Cardiac muscle cell (in vitro differentiated cells and primary cell): ENCODE measurements at regions not wholly inside any gene's neighbourhood (a gene's known extent, or its start where the extent isn't known, plus 50 kb on each side); places are given as distances from the start of the nearest gene placed in this dataset.

Source experiments
- DNase-seq, 2 donors: peaks; one replicate each; pipeline versions ENCODE4 v3.0.0 to v3.0.0-alpha.2; 2010 to 2017; ENCODE audit warnings: low read depth in 1 of 2, low spot score in 1 of 2
- H3K27ac ChIP-seq: fragments of 200-600 bp; sonication (generic); 2 replicates; pipeline ENCODE4 v1.5.1; 2016
- H3K27me3 ChIP-seq: fragments of 200-600 bp; sonication (generic); 2 replicates; pipeline ENCODE4 v1.6.0; 2016; ENCODE audit warnings: control low read depth
- H3K36me3 ChIP-seq: fragments of 200-600 bp; sonication (generic); 2 replicates; pipeline ENCODE4 v1.5.1; 2016; ENCODE audit warnings: control low read depth
- H3K4me1 ChIP-seq: fragments of 200-600 bp; sonication (generic); 2 replicates; pipeline ENCODE4 v1.8.1; 2017; ENCODE audit warnings: low read depth, mild to moderate bottlenecking, mixed run types
- H3K4me3 ChIP-seq: fragments of 200-600 bp; sonication (generic); 2 replicates; pipeline ENCODE4 v1.5.1; 2016; ENCODE audit warnings: mild to moderate bottlenecking
- H3K9me3 ChIP-seq: fragments of 200-600 bp; sonication (generic); 2 replicates; pipeline ENCODE4 v1.5.1; 2017; ENCODE audit warnings: low read depth, mild to moderate bottlenecking, control low read depth
- CTCF ChIP-seq: IDR thresholded peaks from 2 replicates; pipeline ENCODE4 v1.5.1; 2012; ENCODE audit warnings: low read depth, mild to moderate bottlenecking, low read length

- Histone ChIP-seq H3K36me3 (no peaks in the 10 kb centered on the region), H3K9me3 (no peaks in the 10 kb centered on the region), H3K4me3 (no peak overlapping the region), H3K27me3 (no peaks in the 10 kb centered on the region), H3K27ac (no peak overlapping the region), H3K4me1 (no peaks in the 10 kb centered on the region)
- TF ChIP-seq CTCF: no peak
- DNase-seq: no peak
These were observed 199.4 kb upstream of the CDKN3 start for GRCh38 chr14:54197369-54197768.

GRCh38 chr14:54200726-54201125, 196.1 kb upstream of the CDKN3 start:
- no peaks in the 10 kb centered on the region for H3K4me1 ChIP-seq
- DNase-seq: no peak
- no peaks in the 10 kb centered on the region for H3K27me3 ChIP-seq
- TF ChIP-seq CTCF: no peak
- no peaks in the 10 kb centered on the region for H3K36me3 ChIP-seq
- H3K9me3 ChIP-seq: no peaks in the 10 kb centered on the region
- H3K4me3 ChIP-seq: no peak overlapping the region
- H3K27ac ChIP-seq: no peak overlapping the region

GRCh38 chr14:54202288-54202687, 194.5 kb upstream of the CDKN3 start:
- no peaks in the 10 kb centered on the region for H3K4me1 ChIP-seq
- H3K27me3 ChIP-seq: no peaks in the 10 kb centered on the region
- DNase-seq: no peak
- no peak overlapping the region for H3K4me3 ChIP-seq
- no peak overlapping the region for H3K27ac ChIP-seq
- no peaks in the 10 kb centered on the region for H3K36me3 ChIP-seq
- TF ChIP-seq CTCF: no peak
- no peaks in the 10 kb centered on the region for H3K9me3 ChIP-seq

GRCh38 chr14:54206516-54206915, 190.3 kb upstream of the CDKN3 start:
- Histone ChIP-seq H3K27me3 (no peaks in the 10 kb centered on the region), H3K36me3 (no peaks in the 10 kb centered on the region), H3K4me3 (no peak overlapping the region), H3K4me1 (no peaks in the 10 kb centered on the region), H3K27ac (no peak overlapping the region), H3K9me3 (no peaks in the 10 kb centered on the region)
- DNase-seq: peak in 1 of 2 donors; percentile 31
- no peak for TF ChIP-seq CTCF

- Histone ChIP-seq H3K9me3 (no peaks in the 10 kb centered on the region), H3K4me1 (no peaks in the 10 kb centered on the region), H3K27me3 (no peaks in the 10 kb centered on the region), H3K4me3 (no peak overlapping the region), H3K27ac (no peak overlapping the region), H3K36me3 (no peaks in the 10 kb centered on the region)
- DNase-seq: peak in 1 of 2 donors; percentile 58
- no peak for TF ChIP-seq CTCF
These were observed 189.7 kb upstream of the CDKN3 start for GRCh38 chr14:54207075-54207474.
